H1 (cell line): ENCODE measurements at regions not wholly inside any gene's neighbourhood (a gene's known extent, or its start where the extent isn't known, plus 50 kb on each side); places are given as distances from the start of the nearest gene placed in this dataset.

ENCODE experiments used
- ATF2 ChIP-seq: IDR thresholded peaks from 2 replicates; pipeline ENCODE4 v1.6.1; 2012; ENCODE audit warnings: low read length, inconsistent platforms
- BRCA1 ChIP-seq: IDR thresholded peaks from 2 replicates; pipeline ENCODE4 v1.6.1; 2012; ENCODE audit warnings: low read depth, low read length, improper control_type of control experiment
- CEBPB ChIP-seq: IDR thresholded peaks from 2 replicates; pipeline ENCODE4 v1.6.1; 2012; ENCODE audit warnings: low read depth, low read length
- CHD2 ChIP-seq: IDR thresholded peaks from 2 replicates; pipeline ENCODE4 v1.6.1; 2012; ENCODE audit warnings: low read length, improper control_type of control experiment
- EP300 ChIP-seq, 2 experiments: IDR thresholded peaks; 1 replicate in 1 of 2; 2 replicates in 1 of 2; pipeline ENCODE4 v1.6.1; 2011 to 2012; ENCODE audit warnings: low read depth in 2 of 2, low read length in 2 of 2, mild to moderate bottlenecking in 2 of 2, borderline replicate concordance in 1 of 2, inconsistent platforms in 1 of 2, moderate library complexity in 1 of 2
- EZH2 ChIP-seq: fragments of 200-600 bp; sonication (generic); IDR thresholded peaks from 2 replicates; pipeline ENCODE4 v1.7.1; 2012; ENCODE audit warnings: low read depth, mild to moderate bottlenecking, moderate library complexity, low read length, inconsistent platforms; ENCODE audit not compliant: severe bottlenecking
- JUN ChIP-seq: IDR thresholded peaks from 2 replicates; pipeline ENCODE4 v1.6.1; 2011; ENCODE audit warnings: low read depth, mild to moderate bottlenecking, improper control_type of control experiment, low read length
- JUND ChIP-seq: IDR thresholded peaks from 2 replicates; pipeline ENCODE4 v1.6.1; 2011; ENCODE audit warnings: mild to moderate bottlenecking, improper control_type of control experiment, low read length
- POLR2AphosphoS5 ChIP-seq: IDR thresholded peaks from 2 replicates; pipeline ENCODE4 v1.6.1; 2011; ENCODE audit warnings: low read depth, low read length
- RBBP5 ChIP-seq: IDR thresholded peaks from 2 replicates; pipeline ENCODE4 v1.7.1; 2012; ENCODE audit warnings: low read depth, mild to moderate bottlenecking, inconsistent platforms, low read length, moderate library complexity, borderline replicate concordance
- RNF2 ChIP-seq: fragments of 200-900, 300-1000 bp; sonication (generic); IDR thresholded peaks from 2 replicates; pipeline ENCODE4 v1.7.1; 2016; ENCODE audit warnings: borderline replicate concordance, low read depth, mild to moderate bottlenecking, antibody characterized with exemption, low read length; ENCODE audit not compliant: poor library complexity, severe bottlenecking; ENCODE audit errors: missing control alignments
- SUZ12 ChIP-seq: fragments of 200-600 bp; sonication (generic); IDR thresholded peaks from 2 replicates; pipeline ENCODE4 v1.6.1; 2012; ENCODE audit warnings: mild to moderate bottlenecking, inconsistent platforms, low read length, moderate library complexity, mixed read lengths
- TF ChIP-seq, protein P1 (sequence below), 3 experiments: IDR thresholded peaks; 1 replicate in 2 of 3; 2 replicates in 1 of 3; pipeline versions ENCODE4 v1.5.1 to v1.6.1; 2011; ENCODE audit warnings: low read length in 3 of 3, mild to moderate bottlenecking in 3 of 3, inconsistent platforms in 2 of 3, low read depth in 1 of 3, moderate library complexity in 1 of 3; ENCODE audit not compliant: insufficient read depth in 1 of 3; ENCODE audit errors: control extremely low read depth in 1 of 3

DNA sequence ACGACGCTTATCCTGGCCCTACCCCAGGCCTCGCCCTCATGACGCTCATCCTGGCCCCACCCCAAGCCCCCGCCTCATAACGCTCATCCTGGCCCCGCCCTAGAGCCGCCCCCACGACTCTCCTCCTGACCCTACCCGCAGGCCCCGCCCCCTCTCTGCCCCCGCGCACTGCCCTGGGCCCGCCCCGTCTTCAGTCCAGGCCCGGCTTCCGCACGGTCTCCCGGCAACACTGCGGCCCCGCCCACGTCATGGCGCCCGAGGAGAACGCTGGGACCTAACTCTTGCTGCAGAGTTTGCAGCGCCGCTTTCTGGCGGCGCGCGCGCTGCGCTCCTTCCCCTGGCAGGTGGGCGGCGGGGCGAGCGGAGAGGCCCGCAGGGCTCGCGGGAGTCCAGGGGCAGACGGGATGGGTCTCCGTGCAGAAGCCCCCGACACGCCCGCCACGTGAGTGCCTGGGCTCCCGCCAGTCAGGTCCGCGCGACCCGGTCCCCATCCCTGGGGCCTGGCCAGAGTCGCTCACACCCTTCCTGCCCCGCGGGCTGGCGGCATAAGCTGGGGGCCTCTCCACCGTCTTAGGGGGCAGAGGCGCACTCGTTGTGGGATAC, 52.5 kb upstream of the ROPN1B start:
- TF ChIP-seq, protein P1, sequence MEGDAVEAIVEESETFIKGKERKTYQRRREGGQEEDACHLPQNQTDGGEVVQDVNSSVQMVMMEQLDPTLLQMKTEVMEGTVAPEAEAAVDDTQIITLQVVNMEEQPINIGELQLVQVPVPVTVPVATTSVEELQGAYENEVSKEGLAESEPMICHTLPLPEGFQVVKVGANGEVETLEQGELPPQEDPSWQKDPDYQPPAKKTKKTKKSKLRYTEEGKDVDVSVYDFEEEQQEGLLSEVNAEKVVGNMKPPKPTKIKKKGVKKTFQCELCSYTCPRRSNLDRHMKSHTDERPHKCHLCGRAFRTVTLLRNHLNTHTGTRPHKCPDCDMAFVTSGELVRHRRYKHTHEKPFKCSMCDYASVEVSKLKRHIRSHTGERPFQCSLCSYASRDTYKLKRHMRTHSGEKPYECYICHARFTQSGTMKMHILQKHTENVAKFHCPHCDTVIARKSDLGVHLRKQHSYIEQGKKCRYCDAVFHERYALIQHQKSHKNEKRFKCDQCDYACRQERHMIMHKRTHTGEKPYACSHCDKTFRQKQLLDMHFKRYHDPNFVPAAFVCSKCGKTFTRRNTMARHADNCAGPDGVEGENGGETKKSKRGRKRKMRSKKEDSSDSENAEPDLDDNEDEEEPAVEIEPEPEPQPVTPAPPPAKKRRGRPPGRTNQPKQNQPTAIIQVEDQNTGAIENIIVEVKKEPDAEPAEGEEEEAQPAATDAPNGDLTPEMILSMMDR (IDR thresholded peaks at IDR 0.05; ENCODE audit: control extremely low read depth in 1 of 3, insufficient read depth in 1 of 3, low read depth in 1 of 3, low read length in 3 of 3): peak; percentile 36 to 53 (median 36)
- no peak for TF ChIP-seq ATF2
- no peak for TF ChIP-seq CEBPB
- TF ChIP-seq EP300 (IDR thresholded peaks at IDR 0.05; ENCODE audit: borderline replicate concordance in 1 of 2, low read depth in 2 of 2, low read length in 2 of 2): no peak
- TF ChIP-seq JUN: no peak
- peak; percentile 55; the same call in 1 of the 2 replicates for TF ChIP-seq POLR2AphosphoS5
- TF ChIP-seq RNF2: no peak
- TF ChIP-seq EZH2: no peak
- TF ChIP-seq RBBP5: no peak; the same call in 1 of the 2 replicates
- no peak for TF ChIP-seq SUZ12
- TF ChIP-seq JUND: no peak
- no peak for TF ChIP-seq CHD2
- no peak for TF ChIP-seq BRCA1
